ENCODE measurements at regions not wholly inside any gene's neighbourhood (a gene's known extent, or its start where the extent isn't known, plus 50 kb on each side); places are given as distances from the start of the nearest gene placed in this dataset.
"Not testable (repeated sequence)": the region's sequence is repeated elsewhere in the genome, so short reads cannot be mapped to it uniquely, and the experiment has no call there.

DNA sequence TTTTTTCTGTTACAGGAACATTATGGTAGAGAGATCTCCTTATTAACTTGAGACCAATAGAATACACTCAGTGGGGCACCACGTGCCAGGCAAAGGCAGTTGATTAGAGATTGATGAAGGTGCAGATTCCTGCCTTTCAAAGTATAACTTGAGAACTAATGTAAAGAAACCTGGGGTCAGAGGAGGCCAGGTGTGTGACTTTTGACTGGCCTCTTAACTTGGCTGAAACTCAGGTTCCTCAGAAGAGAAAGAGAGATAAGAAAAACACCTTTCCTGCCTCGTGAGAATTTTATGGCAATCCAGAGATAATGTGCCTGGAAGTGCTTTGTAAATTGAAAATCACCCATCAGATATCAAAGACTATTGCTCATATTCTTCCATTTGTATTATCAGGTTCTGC is 110.7 kb upstream of the GZMB start:
- no peak for DNase-seq (ENCODE audit: low spot score)

DNA sequence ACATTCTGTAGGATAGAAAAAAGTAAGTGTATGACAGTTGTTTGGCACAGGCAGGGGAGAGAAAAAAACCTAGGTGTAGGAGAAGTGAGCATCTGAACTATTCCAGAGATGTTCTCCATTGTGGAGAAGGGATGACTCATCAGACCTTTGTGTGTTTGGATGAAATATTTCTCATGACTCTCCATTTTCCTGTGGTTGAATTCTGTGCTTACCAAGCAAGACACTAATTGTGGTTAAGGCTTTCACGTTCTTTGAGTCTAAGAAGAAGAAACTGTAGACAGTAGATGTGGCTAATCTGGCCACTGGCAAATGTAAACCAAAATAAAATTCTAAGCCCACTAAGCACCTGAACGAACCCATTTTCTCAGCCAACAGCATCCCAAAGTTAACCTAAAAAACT is 107.9 kb upstream of the GZMB start:
- DNase-seq (ENCODE audit: low spot score), result no peak

GRCh38 chr14:24735984-24736630 is 102.1 kb upstream of the GZMB start:
- DNase-seq (ENCODE audit: low spot score), result no peak

- peak; percentile 55 for DNase-seq (ENCODE audit: low spot score)
Measured at GRCh38 chr14:24734917-24735500, 101.0 kb upstream of the GZMB start.

GRCh38 chr14:24726480-24726879 is 92.5 kb upstream of the GZMB start:
- no peak for DNase-seq (ENCODE audit: low spot score)

- no peak for DNase-seq (ENCODE audit: low spot score)
Measured at GRCh38 chr14:24725311-24725710, 91.3 kb upstream of the GZMB start.

- DNase-seq (ENCODE audit: low spot score), result no peak
Measured at GRCh38 chr14:24721775-24722174, 87.8 kb upstream of the GZMB start.

- no peak for DNase-seq (ENCODE audit: low spot score)
Measured at GRCh38 chr14:24715239-24715638, 81.2 kb upstream of the GZMB start.

DNA sequence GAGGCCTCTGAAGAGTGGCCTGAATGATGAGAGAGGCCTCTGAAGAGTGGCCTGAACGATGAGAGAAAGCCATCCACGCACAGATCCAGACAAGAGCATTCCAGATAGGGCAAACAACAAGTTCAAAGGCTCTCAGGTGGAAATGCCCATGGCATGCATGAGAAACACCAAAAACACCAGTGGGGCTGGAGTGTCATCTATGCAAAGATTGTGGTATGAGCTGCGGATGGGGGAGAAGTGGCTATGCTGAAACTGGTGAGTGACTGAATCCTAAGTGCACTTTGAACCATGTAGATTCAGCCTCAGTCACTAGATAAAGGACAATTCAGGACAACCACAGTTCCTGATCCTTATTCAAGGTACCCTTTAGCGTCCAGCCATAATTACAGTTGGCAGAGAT is 79.4 kb upstream of the GZMB start:
- no peak for DNase-seq (ENCODE audit: low spot score)

- DNase-seq (ENCODE audit: low spot score), result no peak
Measured at GRCh38 chr14:24712909-24713308, 78.9 kb upstream of the GZMB start.

DNA sequence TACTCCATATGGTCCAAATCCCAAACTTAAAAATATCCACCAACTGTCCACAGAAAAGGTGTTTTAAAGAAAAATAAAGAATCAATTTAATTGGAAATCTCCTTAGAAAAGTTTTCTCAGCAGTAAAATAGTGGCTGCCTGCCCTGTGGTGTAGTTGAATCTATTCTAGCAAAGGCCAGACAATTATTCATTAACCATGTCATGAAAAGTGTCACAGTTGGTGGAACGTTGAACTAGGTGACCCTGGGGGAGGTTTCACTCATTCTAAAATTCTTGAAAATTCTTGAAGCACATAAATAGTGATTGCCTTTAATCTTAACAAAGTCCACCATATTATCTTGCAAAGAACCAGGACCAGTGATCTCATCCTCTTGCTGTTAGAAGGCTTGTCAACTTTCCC is 78.4 kb upstream of the GZMB start:
- no peak for DNase-seq (ENCODE audit: low spot score)

DNA sequence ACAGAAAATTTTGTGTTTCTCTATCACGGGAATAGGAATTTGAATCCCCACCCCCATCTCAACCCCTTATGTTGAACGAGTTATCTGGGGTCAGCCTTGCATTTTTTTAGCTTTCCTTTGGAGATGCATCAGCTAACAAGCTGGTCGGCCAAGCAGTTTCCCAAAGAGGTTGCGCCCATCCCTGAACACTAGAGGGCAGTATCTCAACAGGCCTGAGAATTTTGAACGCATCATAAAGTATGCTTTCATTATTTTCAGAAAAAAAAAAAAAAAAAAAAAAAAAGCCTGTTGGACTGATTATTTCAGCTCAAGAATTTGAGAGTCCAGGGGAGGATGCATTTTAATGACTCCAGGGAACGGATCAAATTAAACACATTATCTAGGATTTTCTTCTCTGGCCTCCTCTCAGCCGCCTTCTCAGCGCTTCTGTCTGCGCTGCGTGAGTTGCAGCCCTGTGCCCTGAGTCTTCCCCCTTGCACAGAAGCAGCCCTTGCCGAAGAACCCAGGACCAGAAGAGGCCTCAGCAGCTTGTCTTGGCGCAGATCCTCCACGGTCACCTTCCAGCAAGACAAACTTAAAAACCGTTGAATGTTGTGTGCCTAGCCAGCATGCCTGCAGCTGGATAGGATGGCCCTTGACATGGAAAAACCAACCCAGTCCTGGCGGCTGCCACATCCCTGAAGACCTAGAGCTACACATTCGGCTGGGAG is 76.6 kb upstream of the GZMB start:
- peak; percentile 72 for DNase-seq (ENCODE audit: low spot score)

- no peak for DNase-seq (ENCODE audit: low spot score)
Measured at GRCh38 chr14:24708684-24709083, 74.7 kb upstream of the GZMB start.

DNA sequence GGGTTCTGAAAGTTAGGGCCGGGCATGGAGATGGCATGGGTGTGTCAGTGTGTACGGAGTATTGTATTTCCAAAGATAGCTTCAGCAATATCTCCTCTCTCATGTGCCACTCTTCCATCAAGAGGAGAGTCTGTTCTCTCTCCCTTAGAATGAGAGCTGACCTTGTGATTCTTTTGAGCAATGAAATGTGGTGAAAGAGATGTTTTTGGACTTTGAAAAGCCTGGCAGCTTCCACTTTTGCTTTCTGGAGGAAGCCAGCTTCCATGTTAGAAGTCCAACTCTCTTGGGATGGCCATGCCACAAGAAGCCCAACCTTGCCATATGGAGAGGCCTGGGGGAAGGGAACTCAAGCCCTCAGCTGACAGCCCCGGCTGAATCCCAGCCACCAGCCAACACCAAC is 72.4 kb upstream of the GZMB start:
- DNase-seq (ENCODE audit: low spot score), result no peak

DNA sequence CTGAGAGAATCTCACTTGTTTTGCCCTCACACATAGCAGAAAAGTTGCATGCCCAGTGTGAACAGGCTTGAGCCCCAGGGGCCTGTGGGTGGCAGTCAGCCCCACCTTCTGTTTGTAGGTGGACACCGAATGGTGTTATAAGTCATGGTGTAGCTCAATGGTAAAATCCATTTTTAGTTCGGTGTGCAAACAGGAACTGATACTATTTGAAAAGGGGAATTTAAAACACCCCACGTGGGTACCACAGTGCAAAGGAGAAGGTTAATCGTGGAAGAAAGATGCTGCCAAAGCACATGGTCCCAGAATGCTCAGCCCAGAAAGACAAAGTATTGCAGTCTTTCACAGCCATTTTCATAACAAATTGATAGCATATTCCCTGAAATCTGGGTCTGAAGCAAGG is 71.8 kb upstream of the GZMB start:
- no peak for DNase-seq (ENCODE audit: low spot score)

GRCh38 chr14:24701062-24701461 is 67.1 kb upstream of the GZMB start:
- no peak for DNase-seq (ENCODE audit: low spot score)

- no peak for DNase-seq (ENCODE audit: low spot score)
Measured at GRCh38 chr14:24700511-24700910, 66.5 kb upstream of the GZMB start.

DNA sequence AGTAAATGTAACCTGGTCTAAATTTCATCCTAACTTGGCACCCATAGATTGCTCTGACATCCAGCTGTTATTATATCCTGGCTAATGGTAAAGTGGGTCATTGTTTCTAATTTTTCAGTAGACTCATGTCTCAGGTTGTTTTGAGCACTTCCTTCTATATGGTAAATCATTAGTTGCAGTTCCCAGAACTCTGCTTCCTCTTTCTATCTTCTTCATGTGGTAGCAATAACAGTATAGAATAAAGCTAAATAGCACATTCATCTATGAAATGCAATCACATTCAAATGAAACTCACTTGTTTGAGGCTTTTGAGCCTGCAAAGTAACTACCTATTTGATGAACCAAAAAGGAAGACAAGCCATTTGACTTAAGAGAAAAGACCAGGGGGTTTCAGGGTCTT is 65.1 kb upstream of the GZMB start:
- DNase-seq (ENCODE audit: low spot score), result no peak

- not testable (repeated sequence) for DNase-seq (ENCODE audit: low spot score)
Measured at GRCh38 chr14:24696280-24696920, 62.4 kb upstream of the GZMB start.

DNA sequence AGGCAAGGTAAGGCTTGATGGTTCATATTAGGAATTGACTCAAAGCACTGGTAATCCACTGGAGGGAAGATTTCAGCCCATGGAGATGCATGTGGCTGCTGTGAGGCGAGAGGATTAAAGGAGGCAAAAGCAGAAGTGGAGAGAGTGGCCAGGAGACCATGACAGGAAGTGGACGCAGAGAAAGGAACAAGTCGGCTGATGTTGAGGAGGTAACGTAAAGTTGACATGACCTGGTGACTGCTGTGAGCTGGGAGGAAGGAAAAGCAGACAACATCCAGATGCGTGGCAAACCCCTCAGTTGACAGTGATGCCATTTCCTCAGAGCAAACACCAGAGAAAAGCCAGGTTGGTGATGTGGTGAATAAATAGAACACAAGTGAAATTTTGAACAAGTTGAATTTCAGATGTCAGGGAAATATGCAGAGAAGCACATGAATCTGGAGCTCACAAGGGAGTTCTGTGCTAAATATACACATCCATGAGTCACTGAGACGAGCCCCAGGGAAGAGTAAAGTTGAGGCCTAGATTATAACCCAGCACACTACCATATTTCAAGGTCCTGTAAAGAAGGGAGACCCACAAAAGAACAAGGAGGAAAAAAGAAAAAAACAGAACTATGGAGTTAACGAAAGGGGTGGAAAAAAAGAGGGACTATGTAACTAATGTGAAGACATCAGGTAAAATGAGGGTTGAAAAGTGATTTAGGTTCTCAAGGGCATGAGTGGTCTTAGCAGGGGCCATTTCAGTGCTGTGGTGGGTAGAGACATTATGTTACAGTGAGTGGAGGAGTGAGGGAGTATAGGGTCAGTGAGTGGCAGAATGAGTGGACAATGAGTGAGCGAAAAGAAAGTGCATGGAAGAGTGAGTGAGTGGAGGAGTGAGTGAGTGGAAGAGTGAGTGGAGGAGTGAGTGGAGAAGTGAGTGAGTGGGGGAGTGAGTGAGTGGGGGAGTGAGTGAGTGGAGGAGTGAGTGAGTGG is 61.6 kb upstream of the GZMB start:
- no peak for DNase-seq (ENCODE audit: low spot score)

DNA sequence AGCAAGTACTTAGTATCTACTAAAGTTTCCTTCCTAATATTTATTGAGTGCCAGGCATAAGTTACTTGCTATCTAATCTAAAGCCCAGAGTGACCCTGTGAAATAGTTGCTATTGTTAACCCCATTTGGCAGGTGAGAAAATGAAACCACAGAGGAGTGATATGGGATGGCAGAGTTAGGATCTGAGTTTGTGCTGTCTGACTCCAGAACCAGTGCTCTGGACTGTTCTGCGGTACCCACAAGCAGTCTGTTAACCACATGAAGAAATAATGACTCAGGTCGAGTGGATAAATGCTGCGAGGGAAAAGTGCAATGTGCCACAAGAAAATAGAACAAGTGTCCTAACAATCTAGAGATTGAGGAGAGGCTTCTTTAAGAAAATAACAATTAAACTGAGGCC is 60.7 kb upstream of the GZMB start:
- no peak for DNase-seq (ENCODE audit: low spot score)

GRCh38 chr14:24693983-24694382 is 60.0 kb upstream of the GZMB start:
- no peak for DNase-seq (ENCODE audit: low spot score)

Data from hematopoietic multipotent progenitor cell treated with erythropoietin and hydrocortisone succinate and interleukin-3 and kit ligand, for 17 days (in vitro differentiated cells).